ENCODE measurements at regions not wholly inside any gene's neighbourhood (a gene's known extent, or its start where the extent isn't known, plus 50 kb on each side); places are given as distances from the start of the nearest gene placed in this dataset.
"Not testable (repeated sequence)": the region's sequence is repeated elsewhere in the genome, so short reads cannot be mapped to it uniquely, and the experiment has no call there.

GRCh38 chr7:86372262-86372661, 271.4 kb upstream of the GRM3 start:
- DNase-seq (ENCODE audit: low read depth) = no peak

GRCh38 chr7:86366946-86367345, 276.8 kb upstream of the GRM3 start:
- no peak for DNase-seq (ENCODE audit: low read depth)

- DNase-seq (ENCODE audit: low read depth) = not testable (repeated sequence)
Observed at GRCh38 chr7:86340407-86340806, 303.3 kb upstream of the GRM3 start.

GRCh38 chr7:86339051-86339450, 304.7 kb upstream of the GRM3 start:
- no peak for DNase-seq (ENCODE audit: low read depth)

GRCh38 chr7:86328801-86329433, 314.8 kb upstream of the GRM3 start:
- DNase-seq (ENCODE audit: low read depth) = no peak

GRCh38 chr7:86326847-86327246, 316.9 kb upstream of the GRM3 start:
- DNase-seq (ENCODE audit: low read depth) = no peak

- DNase-seq (ENCODE audit: low read depth) = no peak
Observed at GRCh38 chr7:86320889-86321288, 322.8 kb upstream of the GRM3 start.

GRCh38 chr7:86320341-86320740, 323.4 kb upstream of the GRM3 start:
- no peak for DNase-seq (ENCODE audit: low read depth)

- no peak for DNase-seq (ENCODE audit: low read depth)
Observed at GRCh38 chr7:86313842-86314241, 329.9 kb upstream of the GRM3 start.

GRCh38 chr7:86301301-86301700, 342.4 kb upstream of the GRM3 start:
- DNase-seq (ENCODE audit: low read depth) = no peak

- DNase-seq (ENCODE audit: low read depth) = no peak
Observed at GRCh38 chr7:86295526-86295925, 348.2 kb upstream of the GRM3 start.

GRCh38 chr7:86282014-86282682, 361.6 kb upstream of the GRM3 start:
- DNase-seq (ENCODE audit: low read depth) = no peak

- no peak for DNase-seq (ENCODE audit: low read depth)
Observed at GRCh38 chr7:86280150-86280549, 363.6 kb upstream of the GRM3 start.

GRCh38 chr7:86262781-86263180, 380.9 kb upstream of the GRM3 start:
- no peak for DNase-seq (ENCODE audit: low read depth)

- no peak for DNase-seq (ENCODE audit: low read depth)
Observed at GRCh38 chr7:86257894-86258293, 385.8 kb upstream of the GRM3 start.

GRCh38 chr7:86252406-86252805, 391.3 kb upstream of the GRM3 start:
- no peak for DNase-seq (ENCODE audit: low read depth)

GRCh38 chr7:86248977-86249376, 394.7 kb upstream of the GRM3 start:
- DNase-seq (ENCODE audit: low read depth) = no peak

- DNase-seq (ENCODE audit: low read depth) = no peak
Observed at GRCh38 chr7:86243171-86243570, 400.5 kb upstream of the GRM3 start.

GRCh38 chr7:86226191-86226590, 417.5 kb upstream of the GRM3 start:
- DNase-seq (ENCODE audit: low read depth) = no peak

GRCh38 chr7:86222806-86223205, 420.9 kb upstream of the GRM3 start:
- no peak for DNase-seq (ENCODE audit: low read depth)

GRCh38 chr7:86214734-86215133, 429.0 kb upstream of the GRM3 start:
- no peak for DNase-seq (ENCODE audit: low read depth)

- DNase-seq (ENCODE audit: low read depth) = no peak
Observed at GRCh38 chr7:86212976-86213375, 430.7 kb upstream of the GRM3 start.

GRCh38 chr7:86209036-86209435, 434.7 kb upstream of the GRM3 start:
- DNase-seq (ENCODE audit: low read depth) = no peak

- no peak for DNase-seq (ENCODE audit: low read depth)
Observed at GRCh38 chr7:86207740-86208139, 436.0 kb upstream of the GRM3 start.
